Keratinocyte (primary cell): ENCODE measurements at regions not wholly inside any gene's neighbourhood (a gene's known extent, or its start where the extent isn't known, plus 50 kb on each side); places are given as distances from the start of the nearest gene placed in this dataset.

Experiments
- DNase-seq: peaks from one replicate; pipeline ENCODE4 v3.0.0-alpha.2; 2011; ENCODE audit warnings: low read depth, missing footprints, low spot score
- FAIRE-seq: peaks from 2 replicates; lab custom pipeline; 2011; peaks lifted over from hg19 to GRCh38; lab: Jason Lieb, UNC
- H2AFZ ChIP-seq: 2 replicates; pipeline ENCODE4 v1.6.0; 2012; ENCODE audit warnings: low read length, control low read depth, inconsistent platforms; ENCODE audit not compliant: control insufficient read depth
- H3K27ac ChIP-seq: 2 replicates; pipeline ENCODE4 v1.5.1; 2011; ENCODE audit warnings: low read length; ENCODE audit not compliant: control insufficient read depth, insufficient read depth
- H3K27me3 ChIP-seq: 3 replicates; pipeline ENCODE4 v1.6.0; 2011; ENCODE audit warnings: low read length; ENCODE audit not compliant: control insufficient read depth, insufficient read depth; ENCODE audit errors: extremely low read depth
- H3K36me3 ChIP-seq, 2 experiments: 2 replicates in 1 of 2; 3 replicates in 1 of 2; pipeline ENCODE4 v1.5.1; 2011; ENCODE audit warnings: low read length in 2 of 2, mild to moderate bottlenecking in 1 of 2; ENCODE audit not compliant: control insufficient read depth in 2 of 2, insufficient read depth in 2 of 2; ENCODE audit errors: extremely low read depth in 1 of 2
- H3K4me1 ChIP-seq: 3 replicates; pipeline ENCODE4 v1.5.1; 2011; ENCODE audit warnings: low read length; ENCODE audit not compliant: control insufficient read depth, insufficient read depth; ENCODE audit errors: extremely low read depth
- H3K4me2 ChIP-seq: 3 replicates; pipeline ENCODE4 v1.6.0; 2011; ENCODE audit warnings: low read depth, low read length; ENCODE audit not compliant: control insufficient read depth, insufficient read depth; ENCODE audit errors: extremely low read depth
- H3K4me3 ChIP-seq, 3 experiments: fragments of 200-600 bp in 1 of 3; sonication (generic) in 1 of 3; 2 replicates in 2 of 3; 3 replicates in 1 of 3; pipeline ENCODE4 v1.5.1; 2011 to 2016; ENCODE audit warnings: low read length in 3 of 3, mild to moderate bottlenecking in 3 of 3, control low read depth in 2 of 3, inconsistent platforms in 1 of 3, low read depth in 1 of 3, mixed read lengths in 1 of 3, mixed run types in 1 of 3, moderate library complexity in 1 of 3; ENCODE audit not compliant: control insufficient read depth in 2 of 3, insufficient read depth in 2 of 3; ENCODE audit errors: extremely low read depth in 1 of 3
- H3K79me2 ChIP-seq: 2 replicates; pipeline ENCODE4 v1.6.0; 2012; ENCODE audit warnings: low read length; ENCODE audit not compliant: control insufficient read depth, insufficient read depth
- H3K9ac ChIP-seq: 3 replicates; pipeline ENCODE4 v1.6.0; 2011; ENCODE audit warnings: low read length; ENCODE audit not compliant: control insufficient read depth, insufficient read depth; ENCODE audit errors: extremely low read depth
- H3K9me1 ChIP-seq: 3 replicates; pipeline ENCODE4 v1.6.0; 2011; ENCODE audit warnings: low read length; ENCODE audit not compliant: control insufficient read depth, insufficient read depth; ENCODE audit errors: extremely low read depth
- H3K9me3 ChIP-seq: 2 replicates; pipeline ENCODE4 v1.5.1; 2012; ENCODE audit warnings: low read depth, low read length; ENCODE audit not compliant: control insufficient read depth
- H4K20me1 ChIP-seq: 3 replicates; pipeline ENCODE4 v1.6.0; 2011; ENCODE audit warnings: low read length; ENCODE audit not compliant: control insufficient read depth, insufficient read depth; ENCODE audit errors: extremely low read depth
- CTCF ChIP-seq, 3 experiments: IDR thresholded peaks in 1 of 3; conservative IDR thresholded peaks in 1 of 3; optimal IDR thresholded peaks in 1 of 3; 2 replicates in 2 of 3; 3 replicates in 1 of 3; pipeline versions ENCODE3 to v1.5.1; 2011; ENCODE audit warnings: low read length in 3 of 3, mild to moderate bottlenecking in 3 of 3, moderate library complexity in 2 of 3, control low read depth in 1 of 3, inconsistent platforms in 1 of 3; ENCODE audit not compliant: insufficient read depth in 2 of 3; ENCODE audit errors: extremely low read depth in 1 of 3
- EZH2 ChIP-seq: IDR thresholded peaks from one replicate; pipeline ENCODE4 v1.6.1; 2012; ENCODE audit warnings: inconsistent platforms, mild to moderate bottlenecking, low read length, moderate library complexity
- dilution Hi-C: fragments of 300-500 bp; cut with MboI; formaldehyde crosslinking; loops from one replicate; pipeline ENCODE4 v1.7.0; 2020; ENCODE audit warnings: low sequenced_read_pairs; ENCODE audit not compliant: extremely low pct_ligation_motif_present

- H3K4me1 ChIP-seq: no peaks in the 10 kb centered on the region
- FAIRE-seq: no peak
These were observed 178.5 kb upstream of the DEPDC1 start for GRCh38 chr1:68675336-68675735.

GRCh38 chr1:68677684-68678351, 180.9 kb upstream of the DEPDC1 start:
- H3K79me2 ChIP-seq: no peaks in the 10 kb centered on the region
- no peak for DNase-seq
- H3K4me1 ChIP-seq: no peaks in the 10 kb centered on the region
- TF ChIP-seq EZH2 (no peak), CTCF (optimal IDR thresholded peaks at IDR 0.05 in 1 of 3, IDR thresholded peaks at IDR 0.05 in 1 of 3, conservative IDR thresholded peaks at IDR 0.05 in 1 of 3; ENCODE audit: extremely low read depth in 1 of 3, insufficient read depth in 2 of 3, low read length in 3 of 3) (no peak)
- no peak overlapping the region for H3K27ac ChIP-seq
- H3K4me2 ChIP-seq: no peak overlapping the region
- dilution Hi-C loops: no loop called here
- H2AFZ ChIP-seq: no peak overlapping the region
- H3K4me3 ChIP-seq: no peak overlapping the region
- H3K27me3 ChIP-seq: no peaks in the 10 kb centered on the region
- no peaks in the 10 kb centered on the region for H4K20me1 ChIP-seq
- H3K36me3 ChIP-seq: no peaks in the 10 kb centered on the region
- no peak overlapping the region for H3K9ac ChIP-seq
- H3K9me1 ChIP-seq: no peaks in the 10 kb centered on the region
- no peaks in the 10 kb centered on the region for H3K9me3 ChIP-seq
- FAIRE-seq: no peak

More at GRCh38 chr1:68675336-68675735, 178.5 kb upstream of the DEPDC1 start:
- H4K20me1 ChIP-seq: no peaks in the 10 kb centered on the region
- dilution Hi-C loops: no loop called here
- no peak overlapping the region for H3K27ac ChIP-seq
- no peak for TF ChIP-seq EZH2
- no peak for TF ChIP-seq CTCF (optimal IDR thresholded peaks at IDR 0.05 in 1 of 3, IDR thresholded peaks at IDR 0.05 in 1 of 3, conservative IDR thresholded peaks at IDR 0.05 in 1 of 3; ENCODE audit: extremely low read depth in 1 of 3, insufficient read depth in 2 of 3, low read length in 3 of 3)
- H3K79me2 ChIP-seq: no peaks in the 10 kb centered on the region
- H3K9ac ChIP-seq: no peak overlapping the region
- no peaks in the 10 kb centered on the region for H3K9me3 ChIP-seq
- H3K4me2 ChIP-seq: no peak overlapping the region
- H2AFZ ChIP-seq: no peak overlapping the region
- no peaks in the 10 kb centered on the region for H3K36me3 ChIP-seq
- no peak overlapping the region for H3K4me3 ChIP-seq
- DNase-seq: no peak
- H3K9me1 ChIP-seq: no peaks in the 10 kb centered on the region
- H3K27me3 ChIP-seq: no peaks in the 10 kb centered on the region
